Spleen (tissue), 7 donors: ENCODE measurements at regions not wholly inside any gene's neighbourhood (a gene's known extent, or its start where the extent isn't known, plus 50 kb on each side); places are given as distances from the start of the nearest gene placed in this dataset.

Experiments used
- POLR2AphosphoS5 ChIP-seq, 3 donors: sonication (generic); formaldehyde crosslinking; IDR thresholded peaks; one replicate each; pipeline ENCODE4 v1.5.1; 2017; ENCODE audit warnings: antibody characterized with exemption in 3 of 3
- TF ChIP-seq, protein P1 (sequence below), 11 experiments: fragments of 200-600 bp in 7 of 11; fragments of 450-650 bp in 4 of 11; sonication (generic) in 4 of 11; IDR thresholded peaks in 8 of 11; conservative IDR thresholded peaks in 3 of 11; 1 replicate in 7 of 11; 2 replicates in 4 of 11; pipeline versions ENCODE4 v1.4.0 to v1.8.0; 2016 to 2021; ENCODE audit warnings: antibody characterized with exemption in 11 of 11, inconsistent platforms in 4 of 11, mild to moderate bottlenecking in 1 of 11
- donor health status: DM: no; HTN: no; CAD: no; lungs with moderate emphysema.
- donor health status: DM: no; HTN: no; CAD: no.
- donor health status: DM: no; HTN: no; CAD: no.

DNA sequence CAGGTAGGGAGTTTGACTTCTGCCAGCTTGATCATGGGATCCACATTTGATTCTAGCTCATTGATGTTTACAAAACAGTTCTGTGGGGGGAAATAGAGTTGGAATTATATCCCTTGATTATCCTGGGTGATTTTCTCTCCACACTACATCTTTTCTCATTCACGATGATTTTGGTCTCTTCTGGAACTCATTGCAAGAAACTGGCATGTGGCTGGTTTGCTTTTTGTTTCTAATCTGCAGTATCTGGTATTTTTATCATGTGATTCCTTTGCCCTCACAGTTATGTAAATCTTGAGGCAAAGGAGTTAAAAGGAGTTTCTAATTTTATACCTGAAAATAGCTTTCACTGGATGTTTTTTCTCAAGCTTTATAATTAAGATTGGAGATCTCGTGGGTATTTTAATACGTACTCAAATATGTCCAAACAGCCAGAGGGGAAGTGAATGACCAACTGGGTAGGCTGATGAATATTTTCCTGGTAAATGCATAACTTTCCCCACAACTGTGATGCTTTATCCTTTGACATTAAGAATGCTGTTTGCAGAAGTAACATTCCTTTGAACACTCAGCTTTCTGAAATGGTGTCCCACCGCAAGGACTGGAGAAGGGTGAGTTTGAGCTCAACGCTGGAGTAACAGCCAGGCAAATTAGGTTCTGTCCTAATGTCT lies 502.9 kb upstream of the ZEB2 start:
- TF ChIP-seq, protein P1, sequence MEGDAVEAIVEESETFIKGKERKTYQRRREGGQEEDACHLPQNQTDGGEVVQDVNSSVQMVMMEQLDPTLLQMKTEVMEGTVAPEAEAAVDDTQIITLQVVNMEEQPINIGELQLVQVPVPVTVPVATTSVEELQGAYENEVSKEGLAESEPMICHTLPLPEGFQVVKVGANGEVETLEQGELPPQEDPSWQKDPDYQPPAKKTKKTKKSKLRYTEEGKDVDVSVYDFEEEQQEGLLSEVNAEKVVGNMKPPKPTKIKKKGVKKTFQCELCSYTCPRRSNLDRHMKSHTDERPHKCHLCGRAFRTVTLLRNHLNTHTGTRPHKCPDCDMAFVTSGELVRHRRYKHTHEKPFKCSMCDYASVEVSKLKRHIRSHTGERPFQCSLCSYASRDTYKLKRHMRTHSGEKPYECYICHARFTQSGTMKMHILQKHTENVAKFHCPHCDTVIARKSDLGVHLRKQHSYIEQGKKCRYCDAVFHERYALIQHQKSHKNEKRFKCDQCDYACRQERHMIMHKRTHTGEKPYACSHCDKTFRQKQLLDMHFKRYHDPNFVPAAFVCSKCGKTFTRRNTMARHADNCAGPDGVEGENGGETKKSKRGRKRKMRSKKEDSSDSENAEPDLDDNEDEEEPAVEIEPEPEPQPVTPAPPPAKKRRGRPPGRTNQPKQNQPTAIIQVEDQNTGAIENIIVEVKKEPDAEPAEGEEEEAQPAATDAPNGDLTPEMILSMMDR (IDR thresholded peaks at IDR 0.05 in 8 of 11, conservative IDR thresholded peaks at IDR 0.05 in 3 of 11): no peak
- no peak for TF ChIP-seq POLR2AphosphoS5 (IDR thresholded peaks at IDR 0.05)
